ENCODE measurements at regions not wholly inside any gene's neighbourhood (a gene's known extent, or its start where the extent isn't known, plus 50 kb on each side); places are given as distances from the start of the nearest gene placed in this dataset.

GRCh38 chr12:124437617-124438436, 129.6 kb downstream of the NCOR2 start:
- TF ChIP-seq EZH2 (IDR thresholded peaks at IDR 0.05; ENCODE audit: borderline replicate concordance, low read length), result no peak
- TF ChIP-seq CTCF (IDR thresholded peaks at IDR 0.05; ENCODE audit: low read length), result no peak
